Panc1 (cell line): ENCODE measurements at regions not wholly inside any gene's neighbourhood (a gene's known extent, or its start where the extent isn't known, plus 50 kb on each side); places are given as distances from the start of the nearest gene placed in this dataset.

Source experiments
- ATAC-seq: fragments of 200-7000 bp; cut with Tn5 transposase; 2 replicates; pipeline ENCODE4 v1.9.1; 2020; ENCODE audit warnings: mild to moderate bottlenecking, moderate library complexity
- BruUV-seq: library from RNA; stranded (reverse); fragments of 400-500 nt; replicated peaks from 2 replicates; lab custom pipeline; 2021; lab: Mats Ljungman, UMichigan
- CTCF ChIA-PET: fragments of 300-600 bp; sonication (Branson Sonifier 250); formaldehyde crosslinking; loops from one replicate; lab custom pipeline; 2022; ENCODE audit warnings: antibody characterized with exemption; lab: Charles Lee
- POLR2A ChIA-PET: fragments of 300-600 bp; sonication (Branson Sonifier 250); formaldehyde crosslinking; loops from one replicate; lab custom pipeline; 2022; ENCODE audit warnings: antibody characterized with exemption; lab: Charles Lee
- DNase-seq: peaks from one replicate; pipeline ENCODE4 v3.0.0-alpha.2; 2010; ENCODE audit warnings: low read depth, low spot score
- H3K27ac ChIP-seq: 2 replicates; pipeline ENCODE4 v1.5.1; 2011; ENCODE audit warnings: mild to moderate bottlenecking, low read length, inconsistent platforms
- H3K27me3 ChIP-seq: fragments of 200-500 bp; sonication (Bioruptor generic); 2 replicates; pipeline ENCODE4 v1.6.0; 2014; ENCODE audit warnings: low read length, inconsistent platforms; ENCODE audit not compliant: control insufficient read depth, insufficient read depth
- H3K36me3 ChIP-seq: fragments of 200-500 bp; sonication (Bioruptor generic); 2 replicates; pipeline ENCODE4 v1.5.1; 2014; ENCODE audit warnings: inconsistent platforms, mild to moderate bottlenecking, low read length, moderate library complexity; ENCODE audit not compliant: control insufficient read depth, insufficient read depth
- H3K4me1 ChIP-seq: 2 replicates; pipeline ENCODE4 v1.5.1; 2011; ENCODE audit warnings: inconsistent platforms, mild to moderate bottlenecking, low read length, moderate library complexity; ENCODE audit not compliant: control insufficient read depth, insufficient read depth
- H3K4me3 ChIP-seq, 2 experiments: 2 replicates each; pipeline ENCODE4 v1.5.1; 2011 to 2012; ENCODE audit warnings: low read depth in 2 of 2, low read length in 2 of 2, mild to moderate bottlenecking in 2 of 2, inconsistent platforms in 1 of 2, moderate library complexity in 1 of 2
- H3K9me3 ChIP-seq: fragments of 200-500 bp; sonication (Bioruptor generic); 2 replicates; pipeline ENCODE4 v1.5.1; 2014; ENCODE audit warnings: low read depth, mild to moderate bottlenecking, inconsistent platforms, low read length, moderate library complexity; ENCODE audit not compliant: control insufficient read depth, insufficient read depth
- CTCF ChIP-seq: fragments of 450-650 bp; IDR thresholded peaks from 2 replicates; pipeline ENCODE4 v1.5.1; 2017; ENCODE audit warnings: mild to moderate bottlenecking
- POLR2AphosphoS5 ChIP-seq: IDR thresholded peaks from 2 replicates; pipeline ENCODE4 v1.6.1; 2012; ENCODE audit warnings: mild to moderate bottlenecking, low read depth, low read length, moderate library complexity
- SIN3A ChIP-seq: IDR thresholded peaks from 2 replicates; pipeline ENCODE4 v1.6.1; 2012; ENCODE audit warnings: low read depth, mild to moderate bottlenecking, low read length, moderate library complexity, borderline replicate concordance; ENCODE audit not compliant: insufficient read depth
- TCF7L2 ChIP-seq: IDR thresholded peaks from 2 replicates; pipeline ENCODE4 v1.6.1; 2011; ENCODE audit warnings: mild to moderate bottlenecking, low read depth, low read length, inconsistent platforms
- in situ Hi-C: cut with HindIII; loops from 2 replicates; pipeline ENCODE4 v1.10.0; 2016; ENCODE audit warnings: low sequenced_read_pairs, low pct_unique_long_range_greater_than_20kb
- intact Hi-C: fragments of 100-400 bp; cut with micrococcal nuclease; formaldehyde crosslinking; loops from one replicate; pipeline ENCODE4 v1.10.0; 2022; ENCODE audit not compliant: unreplicated experiment
- TF ChIP-seq, protein P1 (sequence below), 2 experiments: IDR thresholded peaks; 2 replicates each; pipeline ENCODE4 v1.6.1; 2011 to 2012; ENCODE audit warnings: low read depth in 2 of 2, control low read depth in 1 of 2, low read length in 1 of 2, mild to moderate bottlenecking in 1 of 2, moderate library complexity in 1 of 2; ENCODE audit not compliant: insufficient read depth in 1 of 2

DNA sequence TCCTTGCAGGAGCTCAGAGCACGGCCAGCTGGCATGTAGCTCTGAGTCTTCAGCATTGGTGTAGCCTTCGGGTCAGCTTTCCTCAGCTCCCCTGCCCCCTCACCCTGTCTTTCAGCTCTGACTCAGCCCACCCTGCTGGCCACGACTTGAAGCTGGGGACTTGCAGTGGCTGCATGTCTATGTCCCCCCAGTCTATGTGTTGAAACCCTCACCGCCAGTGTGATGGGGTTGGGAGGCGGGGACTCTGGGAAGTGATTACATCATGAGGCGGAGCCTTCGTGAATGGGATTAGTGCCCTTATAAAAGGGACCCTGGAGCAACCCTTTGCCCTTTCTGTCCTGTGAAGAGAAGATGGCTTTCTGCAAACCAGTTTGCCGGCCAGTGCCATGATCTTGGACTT lies 111.1 kb downstream of the CTTN start:
- no peaks in the 10 kb centered on the region for H3K4me1 ChIP-seq
- no peaks in the 10 kb centered on the region for H3K36me3 ChIP-seq
- no peak for ATAC-seq
- no peak overlapping the region for H3K27ac ChIP-seq
- no peaks in the 10 kb centered on the region for H3K27me3 ChIP-seq
- POLR2A ChIA-PET, result no interaction called here
- BruUV-seq, result no TSS peak
- no peak for DNase-seq
- in situ Hi-C loops (no loop called here), intact Hi-C loops (no loop called here)
- no peak for TF ChIP-seq POLR2AphosphoS5
- no peak for TF ChIP-seq SIN3A
- TF ChIP-seq, protein P1, sequence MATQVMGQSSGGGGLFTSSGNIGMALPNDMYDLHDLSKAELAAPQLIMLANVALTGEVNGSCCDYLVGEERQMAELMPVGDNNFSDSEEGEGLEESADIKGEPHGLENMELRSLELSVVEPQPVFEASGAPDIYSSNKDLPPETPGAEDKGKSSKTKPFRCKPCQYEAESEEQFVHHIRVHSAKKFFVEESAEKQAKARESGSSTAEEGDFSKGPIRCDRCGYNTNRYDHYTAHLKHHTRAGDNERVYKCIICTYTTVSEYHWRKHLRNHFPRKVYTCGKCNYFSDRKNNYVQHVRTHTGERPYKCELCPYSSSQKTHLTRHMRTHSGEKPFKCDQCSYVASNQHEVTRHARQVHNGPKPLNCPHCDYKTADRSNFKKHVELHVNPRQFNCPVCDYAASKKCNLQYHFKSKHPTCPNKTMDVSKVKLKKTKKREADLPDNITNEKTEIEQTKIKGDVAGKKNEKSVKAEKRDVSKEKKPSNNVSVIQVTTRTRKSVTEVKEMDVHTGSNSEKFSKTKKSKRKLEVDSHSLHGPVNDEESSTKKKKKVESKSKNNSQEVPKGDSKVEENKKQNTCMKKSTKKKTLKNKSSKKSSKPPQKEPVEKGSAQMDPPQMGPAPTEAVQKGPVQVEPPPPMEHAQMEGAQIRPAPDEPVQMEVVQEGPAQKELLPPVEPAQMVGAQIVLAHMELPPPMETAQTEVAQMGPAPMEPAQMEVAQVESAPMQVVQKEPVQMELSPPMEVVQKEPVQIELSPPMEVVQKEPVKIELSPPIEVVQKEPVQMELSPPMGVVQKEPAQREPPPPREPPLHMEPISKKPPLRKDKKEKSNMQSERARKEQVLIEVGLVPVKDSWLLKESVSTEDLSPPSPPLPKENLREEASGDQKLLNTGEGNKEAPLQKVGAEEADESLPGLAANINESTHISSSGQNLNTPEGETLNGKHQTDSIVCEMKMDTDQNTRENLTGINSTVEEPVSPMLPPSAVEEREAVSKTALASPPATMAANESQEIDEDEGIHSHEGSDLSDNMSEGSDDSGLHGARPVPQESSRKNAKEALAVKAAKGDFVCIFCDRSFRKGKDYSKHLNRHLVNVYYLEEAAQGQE (IDR thresholded peaks at IDR 0.05; ENCODE audit: insufficient read depth in 1 of 2, low read depth in 2 of 2, low read length in 1 of 2), result no peak
- peaks cover 9% of the 10 kb centered on the region for H3K9me3 ChIP-seq
- CTCF ChIA-PET, result no interaction called here
- no peak overlapping the region for H3K4me3 ChIP-seq

GRCh38 chr11:70510106-70510505 lies 111.8 kb downstream of the CTTN start:
- DNase-seq, result no peak
- POLR2A ChIA-PET, result no interaction called here
- no peaks in the 10 kb centered on the region for H3K27me3 ChIP-seq
- no peak overlapping the region for H3K4me3 ChIP-seq
- no peaks in the 10 kb centered on the region for H3K4me1 ChIP-seq
- H3K36me3 ChIP-seq, result no peaks in the 10 kb centered on the region
- intact Hi-C loops, result no loop called here
- no peak for ATAC-seq
- H3K9me3 ChIP-seq, result peaks cover 9% of the 10 kb centered on the region
- TF ChIP-seq, protein P1 (IDR thresholded peaks at IDR 0.05; ENCODE audit: insufficient read depth in 1 of 2, low read depth in 2 of 2, low read length in 1 of 2), result no peak
- TF ChIP-seq POLR2AphosphoS5, result no peak
- no peak for TF ChIP-seq TCF7L2
- no peak for TF ChIP-seq CTCF
- no peak for TF ChIP-seq SIN3A
- CTCF ChIA-PET, result no interaction called here
- no peak overlapping the region for H3K27ac ChIP-seq
- BruUV-seq, result no TSS peak
- in situ Hi-C loops, result no loop called here
